ENCODE measurements at regions not wholly inside any gene's neighbourhood (a gene's known extent, or its start where the extent isn't known, plus 50 kb on each side); places are given as distances from the start of the nearest gene placed in this dataset.
"Not testable (repeated sequence)": the region's sequence is repeated elsewhere in the genome, so short reads cannot be mapped to it uniquely, and the experiment has no call there.

GRCh38 chr12:24630856-24631255, 318.0 kb downstream of the BCAT1 start:
- FAIRE-seq (no peak), DNase-seq (ENCODE audit: insufficient read length) (no peak)
- TF ChIP-seq POLR2AphosphoS5 (IDR thresholded peaks at IDR 0.05; ENCODE audit: low read depth, low read length): no peak
- TF ChIP-seq POLR2A (IDR thresholded peaks at IDR 0.05; ENCODE audit: low read depth, low read length): no peak

GRCh38 chr12:24630446-24630845, 318.5 kb downstream of the BCAT1 start:
- TF ChIP-seq TAF1 (IDR thresholded peaks at IDR 0.05; ENCODE audit: borderline replicate concordance, low read depth, low read length) (no peak), POLR2A (IDR thresholded peaks at IDR 0.05; ENCODE audit: low read depth, low read length) (no peak), POLR2AphosphoS5 (IDR thresholded peaks at IDR 0.05; ENCODE audit: low read depth, low read length) (no peak)
- no peak for DNase-seq (ENCODE audit: insufficient read length)
- no peak for FAIRE-seq

DNA sequence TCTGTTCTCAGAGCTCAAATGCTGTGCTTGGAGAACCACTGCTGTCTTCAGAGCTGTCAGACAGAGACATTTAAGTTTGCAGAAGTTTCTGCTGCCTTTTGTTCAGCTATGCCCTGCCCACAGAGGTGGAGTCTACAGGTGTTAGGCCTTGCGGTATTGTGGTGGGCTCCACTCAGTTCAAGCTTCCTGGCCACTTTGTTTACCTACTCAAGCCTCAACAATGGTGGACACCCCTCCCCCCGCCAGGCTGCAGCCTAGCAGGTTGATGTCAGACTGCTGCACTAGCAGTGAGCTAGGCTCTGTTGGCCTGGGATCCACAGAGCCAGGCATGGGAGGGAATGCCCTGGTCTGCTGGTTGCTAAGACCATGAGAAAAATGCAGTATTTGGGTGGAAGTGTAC, 323.8 kb downstream of the BCAT1 start:
- FAIRE-seq (no peak), DNase-seq (ENCODE audit: insufficient read length) (no peak)
- TF ChIP-seq POLR2AphosphoS5 (IDR thresholded peaks at IDR 0.05; ENCODE audit: low read depth, low read length): no peak
- TF ChIP-seq TAF1 (IDR thresholded peaks at IDR 0.05; ENCODE audit: borderline replicate concordance, low read depth, low read length): no peak
- TF ChIP-seq POLR2A (IDR thresholded peaks at IDR 0.05; ENCODE audit: low read depth, low read length): no peak

GRCh38 chr12:24619954-24620353, 328.9 kb downstream of the BCAT1 start:
- not testable (repeated sequence) for DNase-seq (ENCODE audit: insufficient read length); FAIRE-seq

DNA sequence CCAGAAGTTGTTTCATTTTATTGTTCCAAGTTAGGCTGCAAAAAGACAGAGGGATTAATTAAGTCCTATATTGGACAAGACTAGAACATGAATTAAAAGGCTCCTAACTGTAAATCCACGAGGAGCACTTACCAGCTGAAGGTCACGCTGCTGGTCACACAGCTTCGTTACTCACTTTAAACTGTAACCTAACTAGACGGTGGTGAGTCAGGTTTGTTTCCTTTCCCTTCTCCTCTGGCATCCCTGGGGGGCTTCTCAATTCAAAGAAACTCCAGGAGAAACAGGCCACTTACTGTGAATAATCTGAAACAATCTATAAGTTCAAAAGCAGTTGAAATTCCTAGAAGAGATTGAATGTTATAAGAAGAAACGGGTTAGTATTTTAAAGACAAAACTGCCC, 331.4 kb downstream of the BCAT1 start:
- no peak for FAIRE-seq
- TF ChIP-seq POLR2A (IDR thresholded peaks at IDR 0.05; ENCODE audit: low read depth, low read length): no peak
- no peak for TF ChIP-seq TAF1 (IDR thresholded peaks at IDR 0.05; ENCODE audit: borderline replicate concordance, low read depth, low read length)
- TF ChIP-seq POLR2AphosphoS5 (IDR thresholded peaks at IDR 0.05; ENCODE audit: low read depth, low read length): no peak
- DNase-seq (ENCODE audit: insufficient read length): no peak

DNA sequence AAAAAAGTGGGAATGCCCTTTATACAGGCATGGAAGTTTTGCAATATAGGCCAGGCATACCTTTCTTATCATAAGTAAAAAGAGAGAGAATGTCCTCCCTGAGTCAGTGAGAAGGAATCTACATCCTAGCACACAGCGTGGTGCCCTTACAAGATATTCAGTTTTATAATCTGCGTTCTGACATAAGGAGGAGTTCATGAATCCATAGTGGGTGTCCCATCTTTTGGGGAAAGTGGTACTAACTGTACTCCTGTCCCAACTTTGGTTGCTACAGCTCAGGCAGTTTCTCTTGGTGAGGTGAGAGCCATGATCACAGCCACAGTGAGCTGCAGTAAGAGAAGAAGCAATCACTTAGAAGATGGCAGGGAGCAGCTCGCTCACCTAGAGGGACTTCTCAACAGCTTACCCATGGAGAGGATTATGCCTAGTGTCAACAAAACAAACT, 332.9 kb downstream of the BCAT1 start:
- no peak for FAIRE-seq

DNA sequence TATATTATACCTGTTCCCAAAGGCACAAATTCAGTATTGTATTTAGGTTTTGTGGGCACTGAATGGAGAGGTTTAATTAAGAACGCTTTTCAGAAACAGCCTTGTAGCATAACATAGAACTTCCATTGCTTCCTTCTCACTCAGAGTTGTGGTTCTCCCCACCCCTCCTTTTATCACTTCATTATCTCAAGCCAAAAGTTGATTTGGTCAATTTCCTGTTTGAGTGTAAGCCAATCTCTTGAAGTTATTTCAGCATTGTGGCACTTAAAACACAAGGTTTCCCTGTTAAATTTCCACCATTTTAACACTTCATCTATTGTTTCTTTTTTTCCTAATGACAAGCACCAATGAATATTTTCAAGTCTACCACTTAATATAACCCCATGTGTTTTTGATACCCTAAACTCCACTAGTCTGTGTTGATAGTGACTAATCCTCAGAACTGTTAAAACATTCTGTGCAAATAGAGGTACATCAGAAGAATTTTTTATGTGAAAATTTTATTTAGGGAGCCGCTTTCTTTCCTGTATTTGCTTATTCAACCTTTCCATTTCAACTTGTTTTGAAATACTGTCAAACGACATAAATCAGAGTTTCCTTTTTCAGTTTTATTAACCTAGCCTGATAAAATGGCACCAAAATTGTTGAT, 340.1 kb downstream of the BCAT1 start:
- TF ChIP-seq POLR2AphosphoS5 (IDR thresholded peaks at IDR 0.05; ENCODE audit: low read depth, low read length) (no peak), POLR2A (IDR thresholded peaks at IDR 0.05; ENCODE audit: low read depth, low read length) (no peak), TAF1 (IDR thresholded peaks at IDR 0.05; ENCODE audit: borderline replicate concordance, low read depth, low read length) (no peak)
- no peak for FAIRE-seq
- DNase-seq (ENCODE audit: insufficient read length): no peak

More for the DNA sequence above, 332.9 kb downstream of the BCAT1 start:
- TF ChIP-seq POLR2A (IDR thresholded peaks at IDR 0.05; ENCODE audit: low read depth, low read length) (no peak), POLR2AphosphoS5 (IDR thresholded peaks at IDR 0.05; ENCODE audit: low read depth, low read length) (no peak), TAF1 (IDR thresholded peaks at IDR 0.05; ENCODE audit: borderline replicate concordance, low read depth, low read length) (no peak)
- DNase-seq (ENCODE audit: insufficient read length): no peak

DNA sequence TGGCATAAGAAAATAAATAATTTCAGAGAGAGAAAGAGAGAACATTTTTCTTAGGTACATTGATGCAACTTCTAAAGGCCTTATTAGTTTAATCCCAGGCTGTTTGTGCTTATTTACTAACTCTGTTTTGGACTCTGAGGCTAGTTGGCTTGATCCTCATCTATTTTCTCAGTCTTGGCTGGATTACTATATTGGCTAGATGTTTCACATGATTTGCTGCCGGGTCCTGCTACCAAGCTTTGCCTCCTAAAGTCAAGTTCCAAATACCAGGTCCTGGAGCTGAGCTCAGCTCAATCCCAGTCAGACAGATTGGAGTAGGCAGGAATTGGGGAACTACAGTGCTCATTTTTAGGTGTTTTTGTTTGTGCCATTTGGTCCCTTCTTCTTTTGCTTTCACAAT, 340.8 kb downstream of the BCAT1 start:
- DNase-seq (ENCODE audit: insufficient read length) (no peak), FAIRE-seq (no peak)
- TF ChIP-seq POLR2AphosphoS5 (IDR thresholded peaks at IDR 0.05; ENCODE audit: low read depth, low read length) (no peak), TAF1 (IDR thresholded peaks at IDR 0.05; ENCODE audit: borderline replicate concordance, low read depth, low read length) (no peak), POLR2A (IDR thresholded peaks at IDR 0.05; ENCODE audit: low read depth, low read length) (no peak)

DNA sequence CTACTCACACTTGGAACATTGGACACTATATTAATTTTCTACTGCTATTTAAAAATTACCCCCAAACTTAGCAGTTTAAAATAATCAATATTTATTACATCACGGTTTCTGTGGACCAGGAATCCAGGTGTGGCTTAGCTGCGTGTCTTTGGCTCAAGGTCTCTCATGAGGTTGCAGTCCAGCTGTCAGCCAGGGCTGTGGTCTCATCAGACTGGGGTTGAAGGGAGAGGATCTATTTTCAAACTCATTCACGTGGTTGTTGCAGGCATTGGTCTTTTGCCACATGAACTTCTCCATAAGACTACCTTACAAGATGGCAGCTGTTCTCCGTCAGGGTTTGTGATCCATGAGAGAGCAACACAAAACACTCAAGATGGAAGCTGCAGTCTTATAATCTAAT, 343.0 kb downstream of the BCAT1 start:
- TF ChIP-seq POLR2A (IDR thresholded peaks at IDR 0.05; ENCODE audit: low read depth, low read length) (no peak), POLR2AphosphoS5 (IDR thresholded peaks at IDR 0.05; ENCODE audit: low read depth, low read length) (no peak), TAF1 (IDR thresholded peaks at IDR 0.05; ENCODE audit: borderline replicate concordance, low read depth, low read length) (no peak)
- DNase-seq (ENCODE audit: insufficient read length) (no peak), FAIRE-seq (no peak)

- TF ChIP-seq TAF1 (IDR thresholded peaks at IDR 0.05; ENCODE audit: borderline replicate concordance, low read depth, low read length) (no peak), POLR2AphosphoS5 (IDR thresholded peaks at IDR 0.05; ENCODE audit: low read depth, low read length) (no peak), POLR2A (IDR thresholded peaks at IDR 0.05; ENCODE audit: low read depth, low read length) (no peak)
- FAIRE-seq (no peak), DNase-seq (ENCODE audit: insufficient read length) (no peak)
Measured at GRCh38 chr12:24605466-24605865, 343.4 kb downstream of the BCAT1 start.

DNA sequence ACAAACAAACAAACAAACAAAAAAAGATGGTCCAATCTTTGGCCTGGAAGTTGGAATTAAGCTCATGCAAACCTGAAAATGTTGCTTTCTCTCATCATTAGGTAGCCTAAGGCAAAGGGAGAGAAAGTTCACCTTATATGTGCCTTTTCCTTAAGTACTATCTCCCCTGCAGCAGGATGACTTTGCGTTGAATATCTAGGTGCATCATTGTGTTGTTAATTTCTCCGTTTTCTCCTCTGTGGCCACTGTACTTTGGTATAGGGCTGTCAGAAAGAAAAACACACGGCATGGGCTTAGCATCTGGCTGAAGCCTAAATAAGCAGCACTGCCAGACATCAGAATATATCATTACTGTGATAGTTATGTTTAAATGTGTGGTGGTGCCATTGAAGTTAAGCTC, 345.5 kb downstream of the BCAT1 start:
- DNase-seq (ENCODE audit: insufficient read length) (no peak), FAIRE-seq (no peak)
- no peak for TF ChIP-seq TAF1 (IDR thresholded peaks at IDR 0.05; ENCODE audit: borderline replicate concordance, low read depth, low read length)
- TF ChIP-seq POLR2A (IDR thresholded peaks at IDR 0.05; ENCODE audit: low read depth, low read length): no peak
- TF ChIP-seq POLR2AphosphoS5 (IDR thresholded peaks at IDR 0.05; ENCODE audit: low read depth, low read length): no peak

GRCh38 chr12:24600996-24601395, 347.9 kb downstream of the BCAT1 start:
- FAIRE-seq: no peak

DNA sequence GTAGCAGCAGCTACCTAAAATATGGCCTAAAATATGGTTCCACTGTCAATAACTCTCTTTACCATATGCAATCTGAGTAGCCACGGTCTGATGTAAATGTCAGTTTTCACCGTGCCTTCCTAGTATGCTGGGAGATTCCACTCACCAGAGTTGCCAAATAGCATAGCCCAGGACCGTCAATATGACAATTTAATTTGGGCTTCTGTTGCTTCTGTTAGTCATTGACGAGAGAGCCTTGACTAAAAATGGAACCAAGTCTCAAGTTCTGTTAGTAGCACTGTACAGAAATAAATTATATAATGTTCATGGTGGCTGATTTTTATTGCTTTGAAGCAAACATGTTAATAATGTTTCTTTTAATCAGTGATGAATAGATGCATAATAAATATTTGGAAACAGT, 348.4 kb downstream of the BCAT1 start:
- TF ChIP-seq POLR2A (IDR thresholded peaks at IDR 0.05; ENCODE audit: low read depth, low read length): no peak
- no peak for TF ChIP-seq POLR2AphosphoS5 (IDR thresholded peaks at IDR 0.05; ENCODE audit: low read depth, low read length)
- TF ChIP-seq TAF1 (IDR thresholded peaks at IDR 0.05; ENCODE audit: borderline replicate concordance, low read depth, low read length): no peak
- DNase-seq (ENCODE audit: insufficient read length): no peak

More at GRCh38 chr12:24600996-24601395, 347.9 kb downstream of the BCAT1 start:
- no peak for TF ChIP-seq TAF1 (IDR thresholded peaks at IDR 0.05; ENCODE audit: borderline replicate concordance, low read depth, low read length)
- TF ChIP-seq POLR2AphosphoS5 (IDR thresholded peaks at IDR 0.05; ENCODE audit: low read depth, low read length): no peak
- no peak for TF ChIP-seq POLR2A (IDR thresholded peaks at IDR 0.05; ENCODE audit: low read depth, low read length)
- DNase-seq (ENCODE audit: insufficient read length): no peak

More for the DNA sequence above, 348.4 kb downstream of the BCAT1 start:
- FAIRE-seq: no peak

Data from GM12892 (cell line).